ENCODE measurements at regions not wholly inside any gene's neighbourhood (a gene's known extent, or its start where the extent isn't known, plus 50 kb on each side); places are given as distances from the start of the nearest gene placed in this dataset.

DNA sequence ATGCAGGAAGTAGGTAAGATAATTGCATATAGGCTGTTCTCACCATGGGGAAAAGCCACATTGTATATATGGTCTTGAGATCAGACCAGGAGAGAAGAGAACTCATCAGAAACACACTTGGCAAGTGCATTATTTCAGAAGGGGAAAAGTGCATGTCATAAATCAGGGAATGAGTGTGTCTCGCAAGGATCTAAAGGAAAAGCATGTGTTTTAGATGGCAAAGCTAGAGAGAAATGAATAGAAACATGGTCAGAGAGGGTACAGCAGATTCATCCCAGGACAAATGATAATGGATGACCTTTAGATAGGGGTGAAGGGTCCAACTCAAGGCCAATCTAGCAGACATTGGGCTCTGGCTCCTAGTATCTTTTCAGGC, 230.2 kb upstream of the NAV3 start:
- TF ChIP-seq POLR2A (IDR thresholded peaks at IDR 0.05), result no peak
- TF ChIP-seq, protein P1, sequence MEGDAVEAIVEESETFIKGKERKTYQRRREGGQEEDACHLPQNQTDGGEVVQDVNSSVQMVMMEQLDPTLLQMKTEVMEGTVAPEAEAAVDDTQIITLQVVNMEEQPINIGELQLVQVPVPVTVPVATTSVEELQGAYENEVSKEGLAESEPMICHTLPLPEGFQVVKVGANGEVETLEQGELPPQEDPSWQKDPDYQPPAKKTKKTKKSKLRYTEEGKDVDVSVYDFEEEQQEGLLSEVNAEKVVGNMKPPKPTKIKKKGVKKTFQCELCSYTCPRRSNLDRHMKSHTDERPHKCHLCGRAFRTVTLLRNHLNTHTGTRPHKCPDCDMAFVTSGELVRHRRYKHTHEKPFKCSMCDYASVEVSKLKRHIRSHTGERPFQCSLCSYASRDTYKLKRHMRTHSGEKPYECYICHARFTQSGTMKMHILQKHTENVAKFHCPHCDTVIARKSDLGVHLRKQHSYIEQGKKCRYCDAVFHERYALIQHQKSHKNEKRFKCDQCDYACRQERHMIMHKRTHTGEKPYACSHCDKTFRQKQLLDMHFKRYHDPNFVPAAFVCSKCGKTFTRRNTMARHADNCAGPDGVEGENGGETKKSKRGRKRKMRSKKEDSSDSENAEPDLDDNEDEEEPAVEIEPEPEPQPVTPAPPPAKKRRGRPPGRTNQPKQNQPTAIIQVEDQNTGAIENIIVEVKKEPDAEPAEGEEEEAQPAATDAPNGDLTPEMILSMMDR (IDR thresholded peaks at IDR 0.05), result no peak
